GM21381 (cell line): ENCODE measurements at regions not wholly inside any gene's neighbourhood (a gene's known extent, or its start where the extent isn't known, plus 50 kb on each side); places are given as distances from the start of the nearest gene placed in this dataset.
A peak's percentile ranks its signal among the peaks of the same experiment; 100 is the strongest.
"Not testable (repeated sequence)": the region's sequence is repeated elsewhere in the genome, so short reads cannot be mapped to it uniquely, and the experiment has no call there.

ENCODE experiments used
- ATAC-seq: cut with Tn5 transposase; IDR thresholded peaks from one replicate; pipeline ENCODE4 v1.9.1; 2021; ENCODE audit warnings: mild to moderate bottlenecking, moderate library complexity; ENCODE audit not compliant: unreplicated experiment

GRCh38 chr2:106293271-106293783 lies 99.2 kb upstream of the UXS1 start:
- no peak for ATAC-seq

- ATAC-seq = no peak
Observed at GRCh38 chr2:106292627-106293026, 98.5 kb upstream of the UXS1 start.

- ATAC-seq = no peak
Observed at GRCh38 chr2:106288873-106289272, 94.8 kb upstream of the UXS1 start.

GRCh38 chr2:106285237-106285829 lies 91.2 kb upstream of the UXS1 start:
- no peak for ATAC-seq

- no peak for ATAC-seq
Observed at GRCh38 chr2:106284691-106285202, 90.6 kb upstream of the UXS1 start.

GRCh38 chr2:106284255-106284654 lies 90.2 kb upstream of the UXS1 start:
- ATAC-seq = no peak

- not testable (repeated sequence) for ATAC-seq
Observed at GRCh38 chr2:106283228-106284152, 89.4 kb upstream of the UXS1 start.

- no peak for ATAC-seq
Observed at GRCh38 chr2:106282462-106283170, 88.5 kb upstream of the UXS1 start.

GRCh38 chr2:106281907-106282430 lies 87.9 kb upstream of the UXS1 start:
- ATAC-seq = not testable (repeated sequence)

- no peak for ATAC-seq
Observed at GRCh38 chr2:106280722-106281446, 86.8 kb upstream of the UXS1 start.

- ATAC-seq = no peak
Observed at GRCh38 chr2:106280224-106280623, 86.1 kb upstream of the UXS1 start.

GRCh38 chr2:106278112-106278876 lies 84.2 kb upstream of the UXS1 start:
- no peak for ATAC-seq

GRCh38 chr2:106277426-106277825 lies 83.3 kb upstream of the UXS1 start:
- no peak for ATAC-seq

- no peak for ATAC-seq
Observed at GRCh38 chr2:106275971-106276370, 81.9 kb upstream of the UXS1 start.

- ATAC-seq = no peak
Observed at GRCh38 chr2:106274668-106275067, 80.6 kb upstream of the UXS1 start.

- no peak for ATAC-seq
Observed at GRCh38 chr2:106272216-106272807, 78.2 kb upstream of the UXS1 start.

GRCh38 chr2:106270471-106270891 lies 76.4 kb upstream of the UXS1 start:
- ATAC-seq = no peak

- peak; percentile 71 for ATAC-seq
Observed at GRCh38 chr2:106269591-106270291, 75.6 kb upstream of the UXS1 start.

GRCh38 chr2:106267997-106268396 lies 73.9 kb upstream of the UXS1 start:
- no peak for ATAC-seq
